ENCODE measurements at regions not wholly inside any gene's neighbourhood (a gene's known extent, or its start where the extent isn't known, plus 50 kb on each side); places are given as distances from the start of the nearest gene placed in this dataset.

DNA sequence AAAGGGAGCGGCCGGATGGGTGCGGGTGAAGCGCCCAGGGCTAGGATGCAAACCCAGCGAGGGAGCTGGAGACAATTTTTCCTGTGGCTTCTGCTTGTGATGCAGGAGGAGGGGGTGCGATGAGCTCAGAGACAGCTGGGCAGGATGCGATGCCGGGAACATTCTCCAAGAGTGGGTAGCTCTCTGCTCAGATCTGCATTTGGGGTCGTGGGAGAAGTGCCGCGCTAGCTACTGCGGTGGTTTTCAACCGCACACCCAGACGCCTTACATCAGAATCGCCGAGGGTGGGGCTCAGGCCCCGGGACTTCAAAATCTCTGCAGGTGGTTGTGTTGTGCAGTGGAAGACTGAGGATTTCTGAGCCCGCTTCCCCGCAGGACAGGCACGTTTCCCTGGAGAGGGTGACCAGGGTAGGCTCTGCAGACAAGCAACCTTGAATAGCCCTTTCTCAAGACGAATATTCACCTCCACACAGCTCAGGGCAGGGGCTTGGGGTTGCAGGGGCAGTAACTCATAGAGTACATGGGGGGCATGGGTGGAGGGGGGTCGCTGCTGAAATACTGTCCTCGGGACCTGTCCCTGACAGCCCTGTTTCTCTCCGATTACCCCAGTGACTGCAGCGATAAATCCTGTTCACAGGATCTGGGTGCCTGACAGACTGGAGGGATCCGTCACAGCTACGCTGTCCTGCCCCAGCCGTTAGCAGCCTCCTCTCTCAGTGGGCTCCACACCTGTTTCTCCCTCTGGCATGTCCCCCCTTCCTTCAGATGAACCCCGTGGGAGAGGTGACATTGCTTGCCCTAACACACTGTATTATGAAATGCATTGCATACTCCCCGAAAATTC is 63.3 kb downstream of the HAPSTR1 start:
- TF ChIP-seq, protein P1, sequence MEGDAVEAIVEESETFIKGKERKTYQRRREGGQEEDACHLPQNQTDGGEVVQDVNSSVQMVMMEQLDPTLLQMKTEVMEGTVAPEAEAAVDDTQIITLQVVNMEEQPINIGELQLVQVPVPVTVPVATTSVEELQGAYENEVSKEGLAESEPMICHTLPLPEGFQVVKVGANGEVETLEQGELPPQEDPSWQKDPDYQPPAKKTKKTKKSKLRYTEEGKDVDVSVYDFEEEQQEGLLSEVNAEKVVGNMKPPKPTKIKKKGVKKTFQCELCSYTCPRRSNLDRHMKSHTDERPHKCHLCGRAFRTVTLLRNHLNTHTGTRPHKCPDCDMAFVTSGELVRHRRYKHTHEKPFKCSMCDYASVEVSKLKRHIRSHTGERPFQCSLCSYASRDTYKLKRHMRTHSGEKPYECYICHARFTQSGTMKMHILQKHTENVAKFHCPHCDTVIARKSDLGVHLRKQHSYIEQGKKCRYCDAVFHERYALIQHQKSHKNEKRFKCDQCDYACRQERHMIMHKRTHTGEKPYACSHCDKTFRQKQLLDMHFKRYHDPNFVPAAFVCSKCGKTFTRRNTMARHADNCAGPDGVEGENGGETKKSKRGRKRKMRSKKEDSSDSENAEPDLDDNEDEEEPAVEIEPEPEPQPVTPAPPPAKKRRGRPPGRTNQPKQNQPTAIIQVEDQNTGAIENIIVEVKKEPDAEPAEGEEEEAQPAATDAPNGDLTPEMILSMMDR (conservative IDR thresholded peaks at IDR 0.05; ENCODE audit: low read depth in 2 of 2) = no peak
- no peak for TF ChIP-seq CREB1 (CRISPR knock-in tag; IDR thresholded peaks at IDR 0.05; ENCODE audit: low read depth)
- TF ChIP-seq EZH2phosphoT487 (IDR thresholded peaks at IDR 0.05; ENCODE audit: unreplicated experiment) = no peak
